ENCODE measurements at regions not wholly inside any gene's neighbourhood (a gene's known extent, or its start where the extent isn't known, plus 50 kb on each side); places are given as distances from the start of the nearest gene placed in this dataset.

- Histone ChIP-seq H3K9me3 (no peaks in the 10 kb centered on the region), H3K36me3 (no peaks in the 10 kb centered on the region), H3K4me3 (no peak overlapping the region), H3K27me3 (no peaks in the 10 kb centered on the region), H3K4me1 (no peaks in the 10 kb centered on the region), H3K27ac (no peak overlapping the region)
- DNase-seq: no peak
- no peak for TF ChIP-seq CTCF (IDR thresholded peaks at IDR 0.05)
- no peak for TF ChIP-seq POLR2A (IDR thresholded peaks at IDR 0.05)
These were observed 222.2 kb upstream of the MEIS1 start for GRCh38 chr2:66212749-66213148.

GRCh38 chr2:66202586-66202985, 232.3 kb upstream of the MEIS1 start:
- no peak for DNase-seq
- Histone ChIP-seq H3K27ac (no peak overlapping the region), H3K4me1 (no peaks in the 10 kb centered on the region), H3K4me3 (no peak overlapping the region), H3K36me3 (no peaks in the 10 kb centered on the region), H3K9me3 (no peaks in the 10 kb centered on the region), H3K27me3 (no peaks in the 10 kb centered on the region)
- TF ChIP-seq CTCF (IDR thresholded peaks at IDR 0.05): no peak
- TF ChIP-seq POLR2A (IDR thresholded peaks at IDR 0.05): no peak

GRCh38 chr2:66201242-66201641, 233.7 kb upstream of the MEIS1 start:
- no peaks in the 10 kb centered on the region for H3K4me1 ChIP-seq
- H3K9me3 ChIP-seq: no peaks in the 10 kb centered on the region
- no peaks in the 10 kb centered on the region for H3K27me3 ChIP-seq
- H3K27ac ChIP-seq: no peak overlapping the region
- H3K4me3 ChIP-seq: no peak overlapping the region
- DNase-seq: no peak
- H3K36me3 ChIP-seq: no peaks in the 10 kb centered on the region
- TF ChIP-seq POLR2A (IDR thresholded peaks at IDR 0.05) (no peak), CTCF (IDR thresholded peaks at IDR 0.05) (no peak)

GRCh38 chr2:66198873-66199272, 236.1 kb upstream of the MEIS1 start:
- Histone ChIP-seq H3K27me3 (no peaks in the 10 kb centered on the region), H3K4me1 (no peaks in the 10 kb centered on the region), H3K4me3 (no peak overlapping the region), H3K27ac (no peak overlapping the region), H3K9me3 (no peaks in the 10 kb centered on the region), H3K36me3 (no peaks in the 10 kb centered on the region)
- DNase-seq: no peak
- TF ChIP-seq CTCF (IDR thresholded peaks at IDR 0.05): no peak
- TF ChIP-seq POLR2A (IDR thresholded peaks at IDR 0.05): no peak

- no peak for DNase-seq
- Histone ChIP-seq H3K4me1 (no peaks in the 10 kb centered on the region), H3K36me3 (no peaks in the 10 kb centered on the region), H3K4me3 (no peak overlapping the region), H3K27ac (no peak overlapping the region), H3K9me3 (no peaks in the 10 kb centered on the region), H3K27me3 (no peaks in the 10 kb centered on the region)
- TF ChIP-seq CTCF (IDR thresholded peaks at IDR 0.05) (no peak), POLR2A (IDR thresholded peaks at IDR 0.05) (no peak)
These were observed 242.0 kb upstream of the MEIS1 start for GRCh38 chr2:66192888-66193287.

GRCh38 chr2:66191311-66191710, 243.6 kb upstream of the MEIS1 start:
- H3K4me1 ChIP-seq: no peaks in the 10 kb centered on the region
- DNase-seq: no peak
- no peak overlapping the region for H3K27ac ChIP-seq
- H3K27me3 ChIP-seq: no peaks in the 10 kb centered on the region
- no peaks in the 10 kb centered on the region for H3K36me3 ChIP-seq
- no peak for TF ChIP-seq POLR2A (IDR thresholded peaks at IDR 0.05)
- TF ChIP-seq CTCF (IDR thresholded peaks at IDR 0.05): no peak
- no peak overlapping the region for H3K4me3 ChIP-seq
- no peaks in the 10 kb centered on the region for H3K9me3 ChIP-seq

All from Peyer's patch (tissue), 4 donors.